GM13976 (cell line): ENCODE measurements at regions not wholly inside any gene's neighbourhood (a gene's known extent, or its start where the extent isn't known, plus 50 kb on each side); places are given as distances from the start of the nearest gene placed in this dataset.

Experiments
- DNase-seq: peaks from one replicate; pipeline ENCODE4 v3.0.0; 2012; ENCODE audit warnings: low spot score
- in situ Hi-C: fragments of 300-500 bp; cut with MboI; formaldehyde crosslinking; loops from one replicate; pipeline ENCODE4 v1.12.0; 2022; ENCODE audit warnings: low sequenced_read_pairs, mixed read lengths, inconsistent platforms; ENCODE audit not compliant: unreplicated experiment
- TF ChIP-seq, protein P1 (sequence below): IDR thresholded peaks from 2 replicates; pipeline ENCODE4 v1.5.1; 2012; ENCODE audit warnings: borderline replicate concordance, mild to moderate bottlenecking; ENCODE audit not compliant: insufficient read depth; ENCODE audit errors: extremely low read depth, missing control alignments, control extremely low read depth

DNA sequence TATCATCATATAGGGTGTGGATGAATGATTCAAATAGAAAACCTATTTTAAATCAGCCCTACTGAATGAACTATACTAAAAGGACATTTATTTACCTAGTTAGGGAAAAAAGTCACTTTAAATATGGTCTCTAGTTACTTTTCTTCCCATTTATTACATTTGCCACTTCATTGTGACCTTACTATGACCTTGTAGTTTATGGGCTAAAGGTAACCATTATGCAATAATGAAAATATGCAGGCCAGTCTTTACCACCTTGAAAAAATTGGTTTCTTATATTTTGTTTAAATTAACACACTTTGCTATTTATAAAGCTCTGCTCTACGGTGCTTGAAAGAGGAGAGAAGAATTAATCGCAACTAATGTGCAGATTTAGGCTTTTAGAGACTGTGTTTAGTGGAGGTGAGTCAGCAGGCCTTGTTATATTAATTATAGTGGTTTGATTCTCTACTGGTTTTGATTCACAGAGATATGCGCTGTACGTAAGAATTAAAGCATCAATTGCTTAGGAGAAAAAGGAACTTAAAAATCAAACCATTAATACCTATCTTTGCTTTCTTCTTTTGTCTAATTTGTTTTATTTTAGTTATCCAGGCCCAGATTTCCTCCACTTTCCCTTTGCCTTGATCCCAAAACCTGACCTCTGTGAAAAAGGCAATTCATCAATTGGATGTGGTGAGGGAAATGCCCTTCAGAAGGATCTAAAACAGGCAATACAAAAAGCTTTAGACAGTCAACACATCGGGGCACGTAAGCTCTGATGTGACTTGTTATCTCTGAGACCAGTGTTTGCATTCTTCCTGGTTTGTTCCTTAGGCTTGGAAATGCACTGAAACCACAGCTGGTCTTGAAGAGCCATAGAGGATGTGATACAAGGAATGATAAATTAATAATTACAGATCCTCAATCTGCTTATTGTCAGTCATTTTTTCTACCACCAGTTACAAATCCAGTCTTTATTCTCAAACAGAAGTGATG, 141.2 kb upstream of the HDAC9 start:
- no peak for DNase-seq
- in situ Hi-C loops: loop anchor here (5.0 to 25.0 kb wide), 3 partner anchors 308 to 1308 kb away; no protein-coding TSS in a partner anchor
- TF ChIP-seq, protein P1, sequence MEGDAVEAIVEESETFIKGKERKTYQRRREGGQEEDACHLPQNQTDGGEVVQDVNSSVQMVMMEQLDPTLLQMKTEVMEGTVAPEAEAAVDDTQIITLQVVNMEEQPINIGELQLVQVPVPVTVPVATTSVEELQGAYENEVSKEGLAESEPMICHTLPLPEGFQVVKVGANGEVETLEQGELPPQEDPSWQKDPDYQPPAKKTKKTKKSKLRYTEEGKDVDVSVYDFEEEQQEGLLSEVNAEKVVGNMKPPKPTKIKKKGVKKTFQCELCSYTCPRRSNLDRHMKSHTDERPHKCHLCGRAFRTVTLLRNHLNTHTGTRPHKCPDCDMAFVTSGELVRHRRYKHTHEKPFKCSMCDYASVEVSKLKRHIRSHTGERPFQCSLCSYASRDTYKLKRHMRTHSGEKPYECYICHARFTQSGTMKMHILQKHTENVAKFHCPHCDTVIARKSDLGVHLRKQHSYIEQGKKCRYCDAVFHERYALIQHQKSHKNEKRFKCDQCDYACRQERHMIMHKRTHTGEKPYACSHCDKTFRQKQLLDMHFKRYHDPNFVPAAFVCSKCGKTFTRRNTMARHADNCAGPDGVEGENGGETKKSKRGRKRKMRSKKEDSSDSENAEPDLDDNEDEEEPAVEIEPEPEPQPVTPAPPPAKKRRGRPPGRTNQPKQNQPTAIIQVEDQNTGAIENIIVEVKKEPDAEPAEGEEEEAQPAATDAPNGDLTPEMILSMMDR: no peak

DNA sequence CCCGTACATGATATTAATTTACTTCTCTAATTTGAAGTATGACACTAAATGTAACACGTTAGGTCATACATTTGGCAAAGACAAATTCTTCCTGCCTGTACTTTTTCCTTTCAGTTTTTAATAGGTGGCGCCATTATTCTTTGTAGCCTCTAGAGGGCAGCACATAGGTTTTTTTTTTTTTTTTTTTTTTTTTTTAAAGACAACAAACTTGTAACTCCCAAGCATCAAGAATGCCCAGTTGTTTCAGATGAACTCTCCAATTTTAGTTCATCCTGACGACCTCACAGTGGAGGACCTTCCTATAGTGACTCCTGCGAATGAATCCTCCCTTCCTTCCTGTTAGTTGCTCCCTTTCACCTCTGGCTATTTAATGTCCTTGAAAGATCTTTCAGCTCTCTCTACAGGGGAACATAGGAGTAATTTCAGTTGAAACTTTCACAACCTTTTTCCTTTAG, 139.3 kb upstream of the HDAC9 start:
- TF ChIP-seq, protein P1: no peak
- in situ Hi-C loops: loop anchor here (5.0 to 25.0 kb wide), 3 partner anchors 306 to 1306 kb away; no protein-coding TSS in a partner anchor
- peak; percentile 34 for DNase-seq

DNA sequence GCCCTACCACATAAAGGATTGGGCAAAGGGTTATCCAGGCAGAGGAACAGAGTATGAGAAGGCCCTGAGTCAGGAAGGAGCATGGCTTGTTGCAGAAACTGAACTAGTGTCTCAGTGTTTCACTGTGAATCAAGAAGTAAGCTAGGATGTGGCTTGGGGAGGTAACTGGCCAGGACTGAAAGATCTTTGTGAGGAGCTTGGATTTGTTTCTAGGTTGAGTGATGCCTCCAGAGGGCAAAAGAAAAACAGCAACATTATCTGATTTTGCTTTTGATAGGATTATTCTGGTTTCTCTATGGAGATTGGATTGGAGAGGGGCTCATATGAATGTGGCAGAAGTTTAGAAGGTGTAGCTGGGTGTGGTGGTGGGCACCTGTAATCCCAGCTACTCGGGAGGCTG, 137.9 kb upstream of the HDAC9 start:
- peak; percentile 8 for DNase-seq
- TF ChIP-seq, protein P1: no peak
- in situ Hi-C loops: loop anchor here (5.0 to 25.0 kb wide), 3 partner anchors 305 to 1305 kb away; no protein-coding TSS in a partner anchor

DNA sequence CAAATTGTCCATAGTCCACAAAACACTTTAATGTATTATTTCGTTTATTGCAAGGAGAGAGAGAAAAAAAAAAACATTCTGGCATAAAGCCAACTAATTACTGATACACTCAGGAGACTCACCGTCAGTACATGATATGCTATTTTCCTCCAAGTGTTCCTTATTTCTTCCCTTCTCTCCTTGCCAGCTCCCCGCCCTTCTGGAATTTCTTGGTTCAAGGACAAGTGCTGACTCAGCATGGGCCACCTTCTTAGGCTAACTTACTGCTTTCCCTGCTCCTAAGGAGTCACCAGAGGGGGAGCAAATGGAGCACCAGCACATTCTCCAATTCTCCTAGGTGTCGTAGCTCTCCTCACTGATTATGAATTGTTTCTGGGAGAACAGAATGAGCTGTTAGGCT, 133.8 kb upstream of the HDAC9 start:
- no peak for DNase-seq

DNA sequence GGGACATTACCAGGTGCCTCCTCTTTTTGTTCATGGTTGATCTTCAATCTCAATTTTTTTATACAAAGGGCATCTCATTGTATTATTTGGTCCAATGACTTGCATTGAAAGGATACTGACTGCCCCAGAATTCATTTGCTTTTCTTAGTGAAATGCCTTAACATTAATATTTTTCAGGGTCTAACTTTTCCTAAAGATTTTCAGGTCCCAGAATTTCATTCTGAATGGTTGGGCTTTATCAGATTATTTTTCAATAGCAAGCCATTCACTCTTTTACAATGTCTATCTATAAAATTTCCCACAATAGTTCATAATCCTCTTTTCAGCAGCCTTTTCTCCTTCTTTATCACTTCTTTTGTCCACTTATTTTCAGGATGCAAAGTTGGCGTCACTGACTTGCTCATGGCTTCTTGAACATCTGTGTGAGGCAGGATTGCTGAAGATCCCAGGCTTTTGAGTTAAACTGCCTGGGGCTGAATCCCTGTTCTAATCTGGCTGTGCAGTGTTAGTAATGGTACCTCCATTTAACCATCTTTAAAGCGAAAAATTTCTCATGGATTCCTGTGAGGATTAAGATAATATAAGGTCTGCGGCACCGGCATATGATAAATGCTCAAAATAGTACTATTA, 131.7 kb upstream of the HDAC9 start:
- TF ChIP-seq, protein P1: no peak
- in situ Hi-C loops: loop anchor here (25.0 kb wide), 1 partner anchor 1298 kb away; no protein-coding TSS in a partner anchor
- DNase-seq: no peak

More for the DNA sequence above, 133.8 kb upstream of the HDAC9 start:
- in situ Hi-C loops: loop anchor here (25.0 kb wide), 1 partner anchor 1301 kb away; no protein-coding TSS in a partner anchor
- TF ChIP-seq, protein P1: no peak

DNA sequence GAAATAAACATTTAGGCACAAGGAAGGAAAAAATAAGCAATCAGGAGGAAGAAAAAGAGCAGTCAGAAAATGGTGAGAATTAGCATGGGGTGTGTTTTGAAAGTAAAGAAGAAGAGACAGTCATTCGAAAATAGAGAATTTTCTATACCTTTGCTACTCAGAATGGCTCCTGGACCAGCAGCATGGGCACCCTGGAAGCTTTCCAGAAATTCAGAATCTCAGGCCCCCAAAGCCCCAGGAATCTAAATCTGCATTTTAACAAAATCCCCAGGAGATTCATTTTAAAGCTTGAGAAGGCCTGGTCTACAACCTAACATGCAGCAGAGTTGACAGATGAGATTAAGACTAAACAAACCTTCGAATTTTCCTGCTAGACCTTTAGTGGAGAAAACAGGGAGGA, 131.2 kb upstream of the HDAC9 start:
- in situ Hi-C loops: loop anchor here (25.0 kb wide), 1 partner anchor 1298 kb away; no protein-coding TSS in a partner anchor
- TF ChIP-seq, protein P1: no peak

More for the DNA sequence above, 131.2 kb upstream of the HDAC9 start:
- no peak for DNase-seq
